GM12891 (cell line): ENCODE measurements at regions not wholly inside any gene's neighbourhood (a gene's known extent, or its start where the extent isn't known, plus 50 kb on each side); places are given as distances from the start of the nearest gene placed in this dataset.

Source experiments
- PAX5 ChIP-seq: IDR thresholded peaks from 2 replicates; pipeline ENCODE4 v1.6.1; 2011; ENCODE audit warnings: low read length, moderate library complexity, mild to moderate bottlenecking; ENCODE audit not compliant: insufficient read depth, severe bottlenecking
- POLR2A ChIP-seq: IDR thresholded peaks from 2 replicates; pipeline ENCODE4 v1.6.1; 2011; ENCODE audit warnings: low read depth, low read length, control low read depth
- POLR2AphosphoS5 ChIP-seq: IDR thresholded peaks from 2 replicates; pipeline ENCODE4 v1.6.1; 2011; ENCODE audit warnings: low read depth, low read length, control low read depth
- SPI1 ChIP-seq: IDR thresholded peaks from 2 replicates; pipeline ENCODE4 v1.6.1; 2011; ENCODE audit warnings: low read depth, low read length, control low read depth

- no peak for TF ChIP-seq POLR2A
- no peak for TF ChIP-seq POLR2AphosphoS5
- TF ChIP-seq PAX5: no peak
- no peak for TF ChIP-seq SPI1
Measured at GRCh38 chr10:78702186-78702585, 366.6 kb upstream of the ZMIZ1 start.
